ENCODE measurements at regions not wholly inside any gene's neighbourhood (a gene's known extent, or its start where the extent isn't known, plus 50 kb on each side); places are given as distances from the start of the nearest gene placed in this dataset.

- no peak for TF ChIP-seq CTCF (IDR thresholded peaks at IDR 0.05)
- TF ChIP-seq POLR2AphosphoS5 (IDR thresholded peaks at IDR 0.05; ENCODE audit: insufficient read depth in 1 of 2, low read depth in 1 of 2), result no peak
- no peak for TF ChIP-seq POLR2A (IDR thresholded peaks at IDR 0.05)
Measured at GRCh38 chr15:69631005-69631404, 178.4 kb downstream of the RPLP1 start.

Measured in vagina (tissue), 2 donors.